ENCODE measurements at regions not wholly inside any gene's neighbourhood (a gene's known extent, or its start where the extent isn't known, plus 50 kb on each side); places are given as distances from the start of the nearest gene placed in this dataset.

DNA sequence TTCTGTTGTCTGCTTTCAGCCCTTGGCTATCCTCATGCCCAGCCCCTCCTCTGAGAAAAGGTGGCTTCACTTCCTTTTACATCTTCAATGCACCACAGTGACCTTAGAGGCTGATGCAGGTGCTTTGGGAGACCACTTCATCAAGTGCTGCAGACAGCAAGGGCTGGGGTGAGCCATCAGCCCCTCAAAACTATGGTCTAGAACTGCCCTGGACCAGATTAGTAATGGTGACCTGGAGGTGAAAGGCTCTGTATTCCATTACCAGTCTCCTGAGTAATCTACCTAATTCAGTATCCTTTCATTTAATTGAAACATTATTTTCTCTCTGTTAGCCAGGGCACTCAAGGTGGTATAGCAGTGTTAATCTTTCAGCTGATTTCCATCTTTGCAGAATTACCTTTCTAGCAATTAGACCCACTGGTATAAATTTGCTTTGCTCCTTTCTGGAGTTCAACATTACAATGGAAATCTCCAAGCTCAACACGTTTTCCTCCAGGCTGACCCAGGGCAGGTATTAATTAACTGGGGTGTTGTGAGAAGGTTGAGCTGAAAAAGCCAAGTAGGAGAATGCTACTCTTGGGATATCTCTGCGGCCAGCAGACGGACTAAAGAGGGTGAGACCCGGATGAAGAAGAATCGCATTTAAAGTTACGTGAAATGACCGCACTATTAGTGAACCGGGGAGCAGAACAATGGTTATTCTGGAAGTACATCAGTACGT is 469.0 kb downstream of the MEIS1 start:
- no peak for DNase-seq (ENCODE audit: low spot score)
- intact Hi-C loops (cut with DNase I): no loop called here

DNA sequence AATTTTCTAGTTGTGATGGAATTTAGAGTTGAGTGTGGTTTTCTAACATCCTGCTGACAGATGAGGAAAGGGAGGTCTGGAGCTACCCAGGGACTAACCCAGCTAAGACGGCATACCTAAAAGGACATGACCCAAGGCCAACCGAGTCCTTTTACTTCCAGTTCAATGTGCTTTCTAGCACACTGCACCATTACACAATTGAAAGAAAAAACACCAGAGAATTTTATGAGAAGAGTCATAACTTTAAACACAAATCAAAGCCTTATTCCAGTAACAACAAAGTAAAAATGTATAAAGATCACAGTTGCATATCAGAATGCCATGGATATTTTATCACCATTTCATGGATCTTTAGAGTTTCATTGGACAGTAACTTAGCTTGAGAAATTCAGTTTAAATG is 480.3 kb downstream of the MEIS1 start:
- DNase-seq (ENCODE audit: low spot score): no peak
- intact Hi-C loops (cut with DNase I): no loop called here

DNA sequence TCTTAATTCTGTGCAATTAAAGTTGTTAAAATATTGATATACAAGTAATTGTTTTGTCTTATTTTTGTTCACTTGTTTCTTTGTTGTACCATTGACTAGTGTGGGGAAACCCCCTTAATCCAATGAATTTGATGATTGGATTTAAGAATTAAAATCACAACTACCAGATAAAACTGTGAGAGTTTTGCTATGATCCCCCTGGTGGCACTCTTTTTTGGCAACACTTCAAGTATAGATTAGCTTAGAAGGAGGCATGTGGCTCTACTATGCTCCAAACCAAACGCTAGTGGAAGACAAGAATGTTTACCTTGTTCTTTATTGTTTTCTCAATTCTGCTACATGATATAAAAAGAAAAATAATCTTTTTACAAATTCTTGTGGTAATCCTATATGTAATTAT is 477.8 kb upstream of the ETAA1 start:
- intact Hi-C loops (cut with DNase I): no loop called here
- no peak for DNase-seq (ENCODE audit: low spot score)

DNA sequence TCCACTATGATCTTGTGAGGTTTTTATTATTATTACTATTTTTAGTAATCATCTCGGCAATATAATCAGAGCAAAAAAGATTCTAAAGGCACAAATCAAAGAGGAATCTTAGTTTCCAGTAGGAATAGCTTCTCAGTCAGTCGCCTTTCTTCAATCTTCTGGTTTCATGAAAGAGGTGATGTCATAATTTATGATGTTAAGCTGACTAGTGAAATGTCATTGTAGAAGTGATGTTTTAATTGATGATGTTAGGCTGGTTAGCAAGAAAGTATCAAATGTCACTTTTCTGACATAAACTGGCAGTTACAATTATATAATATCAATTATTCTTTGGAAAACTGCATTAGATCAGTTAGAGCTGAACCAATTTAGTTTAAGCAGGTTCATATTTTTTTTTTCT is 476.7 kb upstream of the ETAA1 start:
- intact Hi-C loops (cut with DNase I): no loop called here
- DNase-seq (ENCODE audit: low spot score): no peak

DNA sequence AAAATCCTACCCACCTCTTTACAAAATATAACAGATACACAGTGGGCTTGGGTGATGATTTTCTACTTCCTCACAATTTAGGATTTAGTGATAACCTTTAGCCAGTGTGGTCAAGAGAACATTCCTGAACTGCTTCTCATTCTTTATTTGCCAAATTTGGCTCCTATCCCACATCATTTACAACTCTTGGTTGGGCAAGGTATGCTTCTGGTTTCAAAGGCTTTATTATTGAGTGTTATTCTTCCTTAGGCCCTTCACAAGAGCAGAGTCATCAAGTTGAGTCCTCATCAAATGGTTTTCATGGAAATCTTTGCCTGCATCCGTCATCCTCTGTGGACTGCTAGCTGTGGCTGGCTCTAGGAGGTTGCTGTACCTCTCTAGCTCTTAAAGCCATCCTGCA is 472.0 kb upstream of the ETAA1 start:
- no peak for DNase-seq (ENCODE audit: low spot score)
- intact Hi-C loops (cut with DNase I): no loop called here

DNA sequence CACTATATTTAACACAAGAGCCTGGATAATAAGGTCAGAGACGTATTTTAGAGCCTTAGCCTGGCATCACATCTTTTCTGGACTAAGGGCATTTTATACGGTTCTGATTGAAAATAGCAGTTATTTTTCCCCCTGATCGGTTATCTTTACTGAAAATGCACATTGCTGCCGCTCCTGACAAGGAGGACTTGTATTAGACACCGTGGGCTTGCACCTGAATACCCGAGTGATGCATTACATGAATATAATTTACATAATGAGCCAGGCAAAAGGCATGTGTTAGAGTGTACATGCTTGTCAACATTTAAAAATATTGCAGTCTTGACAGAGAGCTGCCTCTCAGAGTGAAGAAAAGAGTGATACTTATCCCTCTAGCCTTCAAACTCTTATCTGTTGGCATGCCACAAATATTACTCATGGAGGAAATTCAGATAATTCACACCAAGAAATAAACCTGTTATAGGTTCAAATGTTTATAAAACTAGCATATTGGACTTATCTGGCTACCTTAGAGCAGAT is 470.5 kb upstream of the ETAA1 start:
- no peak for DNase-seq (ENCODE audit: low spot score)
- intact Hi-C loops (cut with DNase I): no loop called here

DNA sequence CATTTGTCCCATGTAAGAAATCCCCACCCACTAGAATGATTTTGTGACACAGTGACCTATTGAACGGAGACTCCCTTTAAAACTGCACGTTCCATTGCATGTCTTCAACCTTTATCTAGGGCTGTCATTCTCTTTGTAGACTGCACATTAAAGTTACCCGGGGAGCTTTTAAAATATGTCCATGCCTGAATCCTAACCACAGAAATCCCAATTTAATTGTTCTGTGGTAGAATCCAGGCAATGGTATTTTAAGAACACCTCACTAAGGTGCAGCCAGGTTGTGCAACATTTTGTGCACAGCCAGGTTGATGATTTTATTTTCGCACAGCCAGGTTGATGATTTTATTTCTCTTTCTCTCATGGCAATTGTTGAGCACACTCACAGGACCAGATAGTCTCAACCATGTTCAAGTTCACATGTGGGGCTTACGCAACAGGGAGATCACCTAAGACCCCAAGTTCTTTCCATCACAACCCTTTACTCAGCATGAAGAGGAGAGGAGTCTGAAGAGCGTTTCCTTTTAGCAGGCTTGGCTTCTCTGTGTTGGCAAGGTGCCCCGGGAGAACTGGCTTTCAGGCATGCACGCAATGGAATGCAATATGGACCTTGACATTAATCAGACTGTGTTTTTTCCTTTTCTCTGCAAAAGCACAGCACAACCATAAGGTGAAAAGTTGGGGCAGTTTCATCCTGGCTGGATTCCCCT is 467.3 kb upstream of the ETAA1 start:
- intact Hi-C loops (cut with DNase I): no loop called here
- no peak for DNase-seq (ENCODE audit: low spot score)

DNA sequence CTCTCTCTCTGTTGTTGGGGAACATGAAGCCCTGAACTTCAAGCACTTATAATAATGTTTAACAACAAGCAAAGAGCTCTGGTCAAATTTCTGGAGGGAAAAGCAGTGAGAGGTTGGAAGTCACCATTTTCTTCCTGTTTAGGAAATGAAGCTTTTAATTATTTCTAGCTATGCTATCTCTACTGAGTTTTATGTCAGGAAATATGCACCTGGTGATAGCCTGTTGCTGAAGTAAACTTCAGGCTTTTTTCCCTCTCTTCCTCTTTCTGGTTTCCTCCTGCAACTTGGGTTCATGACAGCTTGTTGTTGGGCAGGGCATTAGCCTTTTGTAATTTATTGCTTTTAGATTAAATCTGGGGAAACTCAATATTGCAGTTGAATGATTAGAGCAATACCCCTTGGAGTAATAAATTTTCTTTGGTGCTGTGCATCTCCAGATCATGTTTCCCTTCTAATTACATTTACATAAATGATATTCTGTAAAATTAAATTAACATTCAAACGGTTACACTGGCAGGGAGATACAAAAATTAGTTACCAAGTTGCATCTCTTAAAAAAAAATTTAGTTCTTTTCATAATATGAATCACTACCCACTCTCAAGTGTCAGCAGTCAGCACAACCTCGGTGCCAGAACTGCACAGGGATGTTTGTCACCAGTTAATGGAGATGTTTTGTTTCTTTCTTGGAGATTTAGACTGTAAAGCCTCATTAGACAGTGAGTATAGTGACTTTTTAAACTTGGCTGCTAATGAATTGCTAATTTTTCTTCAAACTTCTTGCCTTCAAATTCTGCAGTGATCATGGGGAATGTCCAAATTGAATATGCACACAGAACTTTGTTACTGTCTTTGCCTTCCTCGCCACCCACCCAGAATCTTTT is 466.6 kb upstream of the ETAA1 start:
- intact Hi-C loops (cut with DNase I): no loop called here
- no peak for DNase-seq (ENCODE audit: low spot score)

DNA sequence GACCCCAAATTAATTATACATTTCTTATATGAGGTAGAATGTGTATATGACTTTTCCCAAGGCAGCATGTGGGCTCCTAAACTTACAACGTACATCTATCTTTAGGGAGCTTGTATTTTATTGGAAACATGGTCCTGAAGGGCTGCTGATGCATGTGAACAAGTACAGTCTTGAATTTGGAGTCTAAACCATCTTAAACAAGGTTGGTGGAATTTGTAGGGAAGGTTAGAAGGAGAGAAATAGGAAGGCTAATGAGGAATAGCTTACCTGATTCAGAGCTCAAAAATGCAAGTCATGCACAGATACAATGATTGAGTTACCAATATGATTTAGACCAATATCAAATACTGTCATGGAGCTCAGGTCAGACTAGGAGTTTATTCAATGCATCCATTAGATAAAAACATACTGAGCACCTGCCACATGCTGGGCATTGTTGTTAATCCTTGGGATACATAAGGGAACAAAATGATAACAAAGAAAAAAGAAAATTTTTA is 458.6 kb upstream of the ETAA1 start:
- intact Hi-C loops (cut with DNase I): no loop called here
- DNase-seq (ENCODE audit: low spot score): no peak

DNA sequence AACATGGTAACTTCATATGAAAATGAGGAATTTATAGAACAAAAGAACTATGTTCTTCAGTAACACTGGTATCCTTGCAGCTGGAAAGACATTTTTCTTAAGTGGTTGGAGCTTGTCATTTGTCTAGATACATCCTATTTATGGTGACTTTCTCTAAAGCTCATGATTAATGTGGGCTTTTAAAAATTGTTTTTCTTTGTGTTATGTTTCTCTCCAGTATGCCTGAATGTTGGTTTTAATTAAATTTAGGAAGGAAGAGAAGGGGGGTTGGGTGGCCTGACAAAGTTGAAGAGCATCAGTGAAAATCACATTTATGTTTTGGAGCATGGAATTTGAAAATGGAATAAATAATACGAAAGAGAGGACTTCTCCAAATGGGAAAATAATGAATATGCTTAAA is 457.1 kb upstream of the ETAA1 start:
- intact Hi-C loops (cut with DNase I): no loop called here
- no peak for DNase-seq (ENCODE audit: low spot score)

DNA sequence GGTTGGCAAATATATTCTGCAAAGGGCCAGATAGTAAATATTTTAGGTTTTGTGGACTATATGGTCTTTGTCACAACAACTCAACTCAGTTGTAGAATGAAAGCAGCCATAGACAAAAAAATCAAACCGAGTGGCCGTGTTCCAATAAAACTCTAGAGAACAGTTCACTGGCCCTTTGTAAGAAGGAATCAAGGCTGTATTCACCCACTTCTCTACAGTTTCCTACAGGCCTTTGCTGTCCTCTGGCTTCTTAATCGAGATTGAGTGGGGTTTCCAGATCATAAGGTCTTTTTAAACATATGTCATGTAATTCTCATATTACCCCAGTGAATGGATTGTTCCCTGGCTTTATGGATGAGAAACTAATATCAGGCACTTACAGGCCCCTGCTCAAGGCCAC is 448.9 kb upstream of the ETAA1 start:
- intact Hi-C loops (cut with DNase I): no loop called here

DNA sequence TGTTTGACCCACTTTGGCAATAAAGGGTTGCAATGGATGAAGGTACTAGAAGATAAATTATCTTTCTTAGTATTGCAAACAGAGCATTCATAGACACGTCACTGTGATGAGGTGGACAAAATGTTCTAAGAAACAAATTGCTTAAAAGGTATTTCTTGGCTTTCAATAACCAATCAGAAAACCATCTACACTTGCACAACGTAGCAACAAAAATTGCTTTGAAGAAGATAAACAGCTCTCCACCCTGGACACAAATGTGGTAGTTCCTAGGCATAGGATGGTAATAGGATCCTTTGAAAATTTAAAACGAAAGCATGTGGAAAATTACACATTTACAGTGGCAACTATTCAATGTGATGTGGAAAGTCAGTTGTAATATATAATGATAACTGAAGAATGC is 439.9 kb upstream of the ETAA1 start:
- DNase-seq (ENCODE audit: low spot score): no peak
- intact Hi-C loops (cut with DNase I): no loop called here

More for the DNA sequence above, 448.9 kb upstream of the ETAA1 start:
- DNase-seq (ENCODE audit: low spot score): no peak

DNA sequence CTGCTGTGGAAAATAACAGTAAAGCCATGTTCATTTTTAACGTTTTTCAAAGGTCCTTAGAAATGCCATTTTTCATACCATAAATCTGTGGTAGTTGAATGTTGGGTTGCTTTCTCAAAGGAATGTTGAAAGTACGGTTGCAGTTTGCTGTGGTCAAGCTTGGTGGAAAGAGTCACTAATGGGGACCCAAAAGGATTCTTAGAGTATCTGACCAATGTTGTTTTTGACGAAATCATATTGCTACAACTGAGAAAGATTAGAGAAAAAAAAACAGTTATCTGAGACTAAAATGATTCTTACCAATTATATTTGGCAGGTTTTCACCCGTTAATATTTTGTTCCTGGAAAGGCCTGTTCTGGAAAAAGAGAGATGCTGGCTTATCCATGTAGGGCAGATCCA is 439.5 kb upstream of the ETAA1 start:
- DNase-seq (ENCODE audit: low spot score): no peak
- intact Hi-C loops (cut with DNase I): no loop called here

DNA sequence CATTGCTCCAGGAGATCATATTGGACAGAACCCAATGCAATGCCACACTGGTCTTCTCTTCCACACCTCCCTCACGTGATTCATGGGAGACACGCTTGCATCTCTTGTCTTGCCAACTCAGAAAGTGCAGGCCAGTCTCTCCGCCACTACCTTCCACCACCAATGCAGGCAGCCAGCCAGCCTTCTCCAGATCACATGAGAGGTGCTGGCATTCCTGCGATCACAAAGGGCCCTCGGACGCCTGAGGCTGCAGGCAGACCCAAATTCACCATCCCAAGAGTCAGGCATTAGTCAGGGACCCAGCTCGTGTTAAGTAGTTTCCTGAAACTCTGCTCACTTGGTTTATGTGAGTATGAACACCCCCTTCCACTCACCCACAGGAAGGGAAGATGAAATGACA is 437.0 kb upstream of the ETAA1 start:
- DNase-seq (ENCODE audit: low spot score): no peak
- intact Hi-C loops (cut with DNase I): no loop called here

DNA sequence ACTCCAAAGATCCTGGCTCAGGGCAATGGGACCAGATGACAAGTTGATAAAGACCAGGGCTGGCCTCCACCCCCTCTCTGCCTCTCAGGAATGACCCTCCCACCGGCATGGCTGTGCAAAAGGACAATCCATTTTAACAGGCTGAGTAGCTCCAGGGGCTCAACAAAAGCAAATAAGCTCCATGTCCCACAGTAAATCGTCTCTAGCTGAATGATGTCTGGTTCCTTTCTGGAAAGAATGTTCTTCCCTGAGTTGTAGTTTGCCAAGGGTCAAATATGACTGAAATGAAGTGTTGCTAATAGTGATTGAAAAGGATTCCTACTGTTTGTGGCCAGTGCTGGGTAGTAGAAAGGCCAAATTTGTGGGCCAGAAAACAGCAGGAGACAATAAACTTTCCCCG is 434.4 kb upstream of the ETAA1 start:
- intact Hi-C loops (cut with DNase I): no loop called here

DNA sequence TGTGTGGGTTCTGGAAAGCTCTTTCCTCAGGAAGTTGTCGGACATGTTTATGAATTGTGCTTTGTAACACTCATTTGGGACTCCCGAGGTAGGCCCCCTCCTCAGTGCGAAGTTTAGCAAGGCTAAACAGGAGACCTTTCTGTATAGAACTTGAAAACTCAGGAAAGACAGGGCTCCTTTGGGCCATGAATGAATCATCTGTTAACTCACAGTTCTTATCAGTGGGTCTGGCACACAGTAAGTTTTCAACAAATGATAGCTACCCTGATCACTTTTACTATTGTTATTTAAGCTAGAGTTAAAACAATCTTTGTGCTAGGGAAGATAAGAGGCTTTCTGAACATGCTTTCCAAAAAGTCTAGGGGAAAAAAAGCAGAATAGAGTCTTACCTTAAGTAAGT is 430.5 kb upstream of the ETAA1 start:
- intact Hi-C loops (cut with DNase I): no loop called here
- DNase-seq (ENCODE audit: low spot score): no peak

More for the DNA sequence above, 434.4 kb upstream of the ETAA1 start:
- DNase-seq (ENCODE audit: low spot score): no peak

DNA sequence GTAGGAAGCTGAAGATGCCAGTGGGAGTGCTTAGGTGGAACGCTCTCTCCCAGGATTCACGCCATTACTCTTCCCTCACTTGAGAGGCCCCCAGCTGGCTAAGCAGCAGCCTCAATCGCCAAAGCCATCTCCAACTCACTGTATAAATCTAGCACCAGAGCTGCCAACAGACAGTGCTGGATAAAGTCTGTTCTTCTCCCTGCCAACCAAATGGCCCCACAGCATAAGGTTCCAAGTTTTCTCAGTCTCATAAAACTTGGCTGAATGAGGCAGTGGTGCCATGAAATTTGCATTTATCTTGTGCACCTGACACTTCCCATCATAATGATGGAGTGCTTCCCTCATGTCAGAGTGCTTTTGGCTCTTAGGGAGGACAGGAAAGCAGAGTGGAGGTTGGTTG is 428.2 kb upstream of the ETAA1 start:
- DNase-seq (ENCODE audit: low spot score): no peak
- intact Hi-C loops (cut with DNase I): no loop called here

DNA sequence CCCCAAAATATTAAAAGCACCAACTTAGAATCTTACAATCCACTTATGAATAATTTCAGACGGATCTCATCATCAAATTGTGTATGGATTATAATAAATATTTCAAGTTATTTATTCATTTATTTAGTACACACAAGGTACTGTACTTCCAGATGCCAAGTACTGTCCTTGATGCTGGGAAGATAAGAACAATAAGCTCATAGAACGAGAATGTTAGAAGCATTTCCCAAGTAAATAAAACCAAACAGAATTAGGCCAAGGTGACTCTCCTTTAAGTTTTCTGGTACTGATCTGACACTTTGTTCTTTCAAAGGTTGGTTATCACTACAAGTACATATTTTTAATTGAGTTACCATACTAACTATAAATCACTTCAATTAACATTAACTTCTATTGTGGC is 416.1 kb upstream of the ETAA1 start:
- DNase-seq (ENCODE audit: low spot score): no peak
- intact Hi-C loops (cut with DNase I): no loop called here

DNA sequence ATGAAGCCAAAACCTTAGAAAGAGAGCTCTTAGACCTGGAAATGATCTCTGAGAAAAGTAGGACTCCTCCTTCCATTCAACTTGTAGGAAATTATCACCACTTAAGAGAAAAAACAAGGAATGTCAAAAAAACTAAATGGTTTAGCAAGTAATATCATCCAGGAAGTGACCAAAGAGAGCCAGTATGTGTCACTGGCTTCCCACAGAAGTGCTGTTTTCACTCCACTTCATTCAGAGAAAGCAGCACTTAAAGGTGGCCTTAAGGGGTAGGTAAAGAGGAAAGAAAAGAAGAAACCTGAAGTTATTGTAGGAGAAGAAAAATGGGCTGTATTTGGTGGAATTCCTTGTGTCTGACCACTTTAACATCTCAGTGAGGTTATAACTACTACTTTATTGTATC is 414.4 kb upstream of the ETAA1 start:
- intact Hi-C loops (cut with DNase I): no loop called here
- no peak for DNase-seq (ENCODE audit: low spot score)

DNA sequence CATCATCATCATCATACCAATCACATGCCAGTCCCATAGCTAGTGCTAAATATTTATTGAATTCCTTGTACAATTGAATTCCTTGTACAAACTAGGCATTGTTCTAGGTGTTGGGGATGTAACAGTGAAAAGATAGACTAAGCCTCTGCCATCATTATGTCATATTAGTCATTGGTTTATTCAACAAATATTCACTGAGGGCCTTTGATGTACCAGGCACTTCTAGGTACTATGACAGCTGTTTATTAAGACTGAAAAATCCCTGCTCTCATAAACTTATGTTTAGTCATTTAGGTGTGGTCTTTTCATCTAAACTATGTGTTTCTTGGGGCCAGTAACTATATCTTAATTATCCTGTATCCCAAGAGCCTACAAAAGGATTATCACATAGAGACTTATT is 412.3 kb upstream of the ETAA1 start:
- DNase-seq (ENCODE audit: low spot score): no peak
- intact Hi-C loops (cut with DNase I): no loop called here

Measured in cardiac septum (tissue), 1 donor.